ENCODE measurements at regions not wholly inside any gene's neighbourhood (a gene's known extent, or its start where the extent isn't known, plus 50 kb on each side); places are given as distances from the start of the nearest gene placed in this dataset.
A peak's percentile ranks its signal among the peaks of the same experiment; 100 is the strongest.
"Not testable (repeated sequence)": the region's sequence is repeated elsewhere in the genome, so short reads cannot be mapped to it uniquely, and the experiment has no call there.

- DNase-seq, result no peak
These were observed 85.6 kb upstream of the XPO1 start for GRCh38 chr2:61623747-61624146.

GRCh38 chr2:61620244-61621159, 82.3 kb upstream of the XPO1 start:
- peak; percentile 81 for DNase-seq

DNA sequence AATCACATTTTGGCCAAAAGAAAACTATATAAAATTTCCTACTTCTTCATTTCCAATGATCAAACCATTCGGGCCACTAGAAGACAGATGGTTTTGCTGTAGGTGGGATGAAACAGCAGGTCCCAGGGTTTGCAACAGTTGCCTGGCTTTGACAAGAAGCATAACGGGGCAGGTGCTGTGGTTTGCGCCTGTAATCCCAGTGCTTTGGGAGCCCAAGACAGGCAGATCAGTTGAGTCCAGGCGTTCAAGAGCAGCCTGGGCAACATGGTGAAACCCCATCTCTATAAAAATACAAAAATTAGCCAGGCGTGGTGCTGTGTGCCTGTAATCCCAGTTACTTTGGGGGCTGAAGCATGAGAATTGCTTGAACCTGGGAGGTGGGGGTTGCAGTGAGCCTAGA, 81.4 kb upstream of the XPO1 start:
- DNase-seq, result no peak

GRCh38 chr2:61617610-61618009, 79.5 kb upstream of the XPO1 start:
- DNase-seq, result no peak

- no peak for DNase-seq
These were observed 67.1 kb upstream of the XPO1 start for GRCh38 chr2:61605245-61605644.

DNA sequence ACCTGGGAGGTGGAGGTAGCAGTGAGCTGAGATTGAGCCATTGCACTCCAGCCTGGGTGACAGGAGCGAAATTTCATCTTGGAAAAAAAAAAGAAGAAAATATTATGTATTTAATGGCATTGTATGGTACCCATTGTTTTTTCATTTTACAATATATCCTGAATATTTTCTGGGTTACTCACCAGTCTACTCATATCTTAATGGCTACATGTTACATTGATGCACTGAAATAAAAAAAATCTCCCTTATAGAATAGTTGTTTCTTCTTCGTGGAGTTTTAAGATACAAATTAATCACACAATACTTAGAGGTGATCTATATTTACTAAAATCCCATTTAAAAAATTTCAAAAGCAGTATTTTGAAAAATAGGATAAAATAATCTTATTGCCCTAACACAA, 66.3 kb upstream of the XPO1 start:
- peak; percentile 13 for DNase-seq

DNA sequence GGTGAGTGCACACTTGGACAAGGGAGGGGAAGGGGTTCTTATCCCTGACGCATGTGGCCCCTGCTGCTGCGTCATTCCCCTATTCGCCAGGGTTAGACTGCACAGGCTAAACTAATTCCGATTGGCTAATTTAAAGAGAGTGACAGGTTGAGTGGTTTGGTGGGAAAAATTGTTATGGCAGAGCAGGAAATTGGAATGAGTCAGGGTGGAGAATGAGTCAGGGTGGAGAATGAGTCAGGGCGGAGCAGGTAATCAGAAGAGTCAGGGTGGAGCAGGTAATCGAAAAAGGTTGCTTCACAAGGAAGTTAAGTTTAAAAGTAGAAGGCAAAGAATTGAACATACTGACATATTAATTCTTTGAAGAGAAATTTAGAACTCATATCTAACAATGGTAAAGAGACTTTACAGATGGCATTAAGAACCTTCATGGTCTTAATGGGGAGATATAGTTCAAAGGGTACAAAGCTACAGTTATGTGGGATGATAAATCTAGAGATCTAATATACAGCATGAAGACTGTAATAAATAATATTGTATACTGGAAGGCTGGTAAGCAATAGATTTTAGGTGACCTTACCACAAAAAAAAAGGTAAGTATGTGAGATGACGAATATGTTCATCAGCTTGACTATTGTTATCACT, 60.5 kb upstream of the XPO1 start:
- not testable (repeated sequence) for DNase-seq

- DNase-seq, result no peak
These were observed 59.4 kb upstream of the XPO1 start for GRCh38 chr2:61597300-61598289.

- DNase-seq, result not testable (repeated sequence)
These were observed 56.0 kb upstream of the XPO1 start for GRCh38 chr2:61594201-61594600.

GRCh38 chr2:61593648-61594047, 55.5 kb upstream of the XPO1 start:
- not testable (repeated sequence) for DNase-seq

DNA sequence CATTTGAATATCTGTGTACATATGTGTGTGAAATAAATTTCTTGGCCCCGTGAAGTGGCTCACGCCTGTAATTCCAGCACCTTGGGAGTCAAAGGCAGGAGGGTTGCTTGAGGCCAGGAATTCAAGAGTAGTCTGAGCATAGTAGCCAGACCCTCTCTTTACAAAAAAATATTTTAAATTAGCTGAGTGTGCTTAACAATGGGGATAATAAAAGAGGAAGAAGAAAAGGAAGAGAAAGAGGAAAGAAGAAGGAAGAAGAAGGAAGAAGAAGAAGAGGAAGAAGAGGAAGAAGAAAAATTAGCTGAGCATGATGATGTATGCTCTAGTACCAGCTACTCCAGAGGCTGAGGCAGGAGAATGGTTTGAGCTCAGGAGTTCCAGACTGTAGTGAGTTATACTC, 52.1 kb upstream of the XPO1 start:
- no peak for DNase-seq

DNA sequence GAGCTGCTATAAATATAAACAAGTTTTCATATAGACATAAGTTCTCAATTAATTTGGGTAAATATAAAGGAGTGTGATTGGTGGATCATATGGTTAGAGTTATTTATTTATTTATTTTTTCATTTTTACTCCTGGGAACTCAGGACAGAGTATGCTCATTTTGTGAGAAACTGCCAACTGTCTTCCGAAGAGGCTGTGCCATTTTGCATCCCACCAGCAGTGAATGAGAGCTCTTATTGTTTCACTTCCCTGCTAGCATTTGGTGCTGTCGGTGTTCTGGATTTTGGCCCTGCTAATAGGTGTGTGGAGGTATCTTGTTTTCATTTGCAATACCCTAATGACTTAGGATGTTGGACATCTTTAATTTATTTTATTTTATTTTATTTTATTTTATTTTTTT, 50.4 kb upstream of the XPO1 start:
- DNase-seq, result no peak

All from fibroblast of skin of abdomen (primary cell).